ENCODE measurements at regions not wholly inside any gene's neighbourhood (a gene's known extent, or its start where the extent isn't known, plus 50 kb on each side); places are given as distances from the start of the nearest gene placed in this dataset.

GRCh38 chr2:239905884-239906654, 119.1 kb downstream of the NDUFA10 start:
- ChIA-PET POLR2A (no interaction called here), CTCF (interaction anchor here (0.6 kb wide), 1 partner anchor 762 kb away, joined by 3 read pairs; no protein-coding TSS in a partner anchor)
- Histone ChIP-seq H3K27ac (ENCODE audit: low read depth, low read length) (no peak overlapping the region), H3K36me3 (ENCODE audit: insufficient read depth, low read length) (no peaks in the 10 kb centered on the region), H3K9me3 (ENCODE audit: low read length) (no peaks in the 10 kb centered on the region), H3K4me3 (ENCODE audit: low read length) (no peak overlapping the region), H3K4me1 (ENCODE audit: insufficient read depth, low read length) (peaks cover 4% of the 10 kb centered on the region), H3K27me3 (ENCODE audit: insufficient read depth, low read length, poor library complexity, severe bottlenecking) (no peaks in the 10 kb centered on the region)
- Mint-ChIP-seq H3K9me3 (peaks cover 0 to 4% (median 0%) of the 10 kb centered on the region in 5 donors), H3K27ac (no peak overlapping the region), H3K4me1 (peaks cover 0 to 7% (median 3%) of the 10 kb centered on the region in 3 donors), H3K27me3 (peaks cover 2 to 5% of the 10 kb centered on the region in 2 donors), H3K4me3 (no peak overlapping the region), H3K36me3 (no peaks in the 10 kb centered on the region)
- DNase-seq = no peak

- Mint-ChIP-seq H3K9me3 (peaks cover 0 to 4% (median 0%) of the 10 kb centered on the region in 5 donors), H3K4me1 (peaks cover 0 to 2% (median 2%) of the 10 kb centered on the region in 3 donors), H3K4me3 (no peak overlapping the region), H3K36me3 (no peaks in the 10 kb centered on the region), H3K27me3 (peaks cover 2 to 7% of the 10 kb centered on the region in 2 donors), H3K27ac (peak overlapping the region in 1 of 8 donors; percentile 87)
- no peak for DNase-seq
- H3K4me1 ChIP-seq (ENCODE audit: insufficient read depth, low read length) = no peaks in the 10 kb centered on the region
- no peaks in the 10 kb centered on the region for H3K36me3 ChIP-seq (ENCODE audit: insufficient read depth, low read length)
- no peaks in the 10 kb centered on the region for H3K9me3 ChIP-seq (ENCODE audit: low read length)
- H3K27ac ChIP-seq (ENCODE audit: low read depth, low read length) = no peak overlapping the region
- H3K27me3 ChIP-seq (ENCODE audit: insufficient read depth, low read length, poor library complexity, severe bottlenecking) = no peaks in the 10 kb centered on the region
- CTCF ChIA-PET = interaction anchor here (0.6 kb wide), 1 partner anchor 761 kb away, joined by 3 read pairs; no protein-coding TSS in a partner anchor
- H3K4me3 ChIP-seq (ENCODE audit: low read length) = no peak overlapping the region
- POLR2A ChIA-PET = no interaction called here
Observed at GRCh38 chr2:239905306-239905705, 119.8 kb downstream of the NDUFA10 start.

- Histone ChIP-seq H3K36me3 (ENCODE audit: insufficient read depth, low read length) (no peaks in the 10 kb centered on the region), H3K4me3 (ENCODE audit: low read length) (no peak overlapping the region), H3K4me1 (ENCODE audit: insufficient read depth, low read length) (no peaks in the 10 kb centered on the region), H3K27ac (ENCODE audit: low read depth, low read length) (no peak overlapping the region), H3K27me3 (ENCODE audit: insufficient read depth, low read length, poor library complexity, severe bottlenecking) (no peaks in the 10 kb centered on the region), H3K9me3 (ENCODE audit: low read length) (no peaks in the 10 kb centered on the region)
- DNase-seq = no peak
- Mint-ChIP-seq H3K36me3 (no peaks in the 10 kb centered on the region), H3K27me3 (peaks cover 4 to 7% of the 10 kb centered on the region in 2 donors), H3K4me1 (no peaks in the 10 kb centered on the region), H3K27ac (no peak overlapping the region), H3K9me3 (peaks cover 0 to 4% (median 0%) of the 10 kb centered on the region in 5 donors), H3K4me3 (no peak overlapping the region)
- ChIA-PET POLR2A (no interaction called here), CTCF (no interaction called here)
Observed at GRCh38 chr2:239904496-239904895, 120.6 kb downstream of the NDUFA10 start.

GRCh38 chr2:239903803-239904202, 121.3 kb downstream of the NDUFA10 start:
- no peaks in the 10 kb centered on the region for H3K36me3 ChIP-seq (ENCODE audit: insufficient read depth, low read length)
- CTCF ChIA-PET = no interaction called here
- Mint-ChIP-seq H3K27ac (no peak overlapping the region), H3K27me3 (peaks cover 5 to 7% of the 10 kb centered on the region in 2 donors), H3K4me3 (no peak overlapping the region), H3K9me3 (peaks cover 0 to 4% (median 0%) of the 10 kb centered on the region in 5 donors), H3K36me3 (no peaks in the 10 kb centered on the region), H3K4me1 (no peaks in the 10 kb centered on the region)
- POLR2A ChIA-PET = no interaction called here
- H3K9me3 ChIP-seq (ENCODE audit: low read length) = no peaks in the 10 kb centered on the region
- H3K4me3 ChIP-seq (ENCODE audit: low read length) = no peak overlapping the region
- H3K27me3 ChIP-seq (ENCODE audit: insufficient read depth, low read length, poor library complexity, severe bottlenecking) = no peaks in the 10 kb centered on the region
- DNase-seq = no peak
- no peaks in the 10 kb centered on the region for H3K4me1 ChIP-seq (ENCODE audit: insufficient read depth, low read length)
- no peak overlapping the region for H3K27ac ChIP-seq (ENCODE audit: low read depth, low read length)

- no peak overlapping the region for H3K27ac Mint-ChIP-seq
- CTCF ChIA-PET = no interaction called here
- H3K27me3 Mint-ChIP-seq = peaks cover 7 to 8% of the 10 kb centered on the region in 2 donors
- peaks cover 0 to 4% (median 0%) of the 10 kb centered on the region in 5 donors for H3K9me3 Mint-ChIP-seq
- Histone ChIP-seq H3K27me3 (ENCODE audit: insufficient read depth, low read length, poor library complexity, severe bottlenecking) (no peaks in the 10 kb centered on the region), H3K27ac (ENCODE audit: low read depth, low read length) (no peak overlapping the region), H3K4me1 (ENCODE audit: insufficient read depth, low read length) (no peaks in the 10 kb centered on the region), H3K36me3 (ENCODE audit: insufficient read depth, low read length) (no peaks in the 10 kb centered on the region), H3K4me3 (ENCODE audit: low read length) (no peak overlapping the region), H3K9me3 (ENCODE audit: low read length) (no peaks in the 10 kb centered on the region)
- H3K36me3 Mint-ChIP-seq = no peaks in the 10 kb centered on the region
- no peaks in the 10 kb centered on the region for H3K4me1 Mint-ChIP-seq
- H3K4me3 Mint-ChIP-seq = no peak overlapping the region
- POLR2A ChIA-PET = no interaction called here
- no peak for DNase-seq
Observed at GRCh38 chr2:239903210-239903609, 121.9 kb downstream of the NDUFA10 start.

GRCh38 chr2:239902749-239903201, 122.4 kb downstream of the NDUFA10 start:
- peaks cover 7 to 8% of the 10 kb centered on the region in 2 donors for H3K27me3 Mint-ChIP-seq
- CTCF ChIA-PET = no interaction called here
- H3K36me3 ChIP-seq (ENCODE audit: insufficient read depth, low read length) = no peaks in the 10 kb centered on the region
- no peak overlapping the region for H3K27ac Mint-ChIP-seq
- H3K9me3 Mint-ChIP-seq = peaks cover 0 to 4% (median 0%) of the 10 kb centered on the region in 5 donors
- no peaks in the 10 kb centered on the region for H3K9me3 ChIP-seq (ENCODE audit: low read length)
- H3K27me3 ChIP-seq (ENCODE audit: insufficient read depth, low read length, poor library complexity, severe bottlenecking) = no peaks in the 10 kb centered on the region
- no peaks in the 10 kb centered on the region for H3K4me1 Mint-ChIP-seq
- no peak overlapping the region for H3K4me3 Mint-ChIP-seq
- POLR2A ChIA-PET = no interaction called here
- no peaks in the 10 kb centered on the region for H3K36me3 Mint-ChIP-seq
- no peak overlapping the region for H3K27ac ChIP-seq (ENCODE audit: low read depth, low read length)
- no peak overlapping the region for H3K4me3 ChIP-seq (ENCODE audit: low read length)
- DNase-seq = no peak
- no peaks in the 10 kb centered on the region for H3K4me1 ChIP-seq (ENCODE audit: insufficient read depth, low read length)

- no peaks in the 10 kb centered on the region for H3K4me1 ChIP-seq (ENCODE audit: insufficient read depth, low read length)
- H3K36me3 ChIP-seq (ENCODE audit: insufficient read depth, low read length) = no peaks in the 10 kb centered on the region
- no peaks in the 10 kb centered on the region for H3K9me3 ChIP-seq (ENCODE audit: low read length)
- H3K4me3 ChIP-seq (ENCODE audit: low read length) = no peak overlapping the region
- no peak overlapping the region for H3K27ac ChIP-seq (ENCODE audit: low read depth, low read length)
- no peaks in the 10 kb centered on the region for H3K4me1 Mint-ChIP-seq
- no peak for DNase-seq
- H3K27me3 Mint-ChIP-seq = peaks cover 16 to 44% of the 10 kb centered on the region in 2 donors
- H3K9me3 Mint-ChIP-seq = no peaks in the 10 kb centered on the region
- CTCF ChIA-PET = no interaction called here
- no peak overlapping the region for H3K4me3 Mint-ChIP-seq
- POLR2A ChIA-PET = no interaction called here
- H3K27ac Mint-ChIP-seq = peak overlapping the region in 1 of 8 donors; percentile 38
- no peaks in the 10 kb centered on the region for H3K27me3 ChIP-seq (ENCODE audit: insufficient read depth, low read length, poor library complexity, severe bottlenecking)
- H3K36me3 Mint-ChIP-seq = no peaks in the 10 kb centered on the region
Observed at GRCh38 chr2:239898292-239898925, 126.7 kb downstream of the NDUFA10 start.

- H3K4me1 Mint-ChIP-seq = no peaks in the 10 kb centered on the region
- ChIA-PET CTCF (no interaction called here), POLR2A (no interaction called here)
- no peaks in the 10 kb centered on the region for H3K27me3 ChIP-seq (ENCODE audit: insufficient read depth, low read length, poor library complexity, severe bottlenecking)
- no peaks in the 10 kb centered on the region for H3K9me3 ChIP-seq (ENCODE audit: low read length)
- no peaks in the 10 kb centered on the region for H3K4me1 ChIP-seq (ENCODE audit: insufficient read depth, low read length)
- no peak overlapping the region for H3K27ac ChIP-seq (ENCODE audit: low read depth, low read length)
- H3K36me3 ChIP-seq (ENCODE audit: insufficient read depth, low read length) = no peaks in the 10 kb centered on the region
- no peaks in the 10 kb centered on the region for H3K9me3 Mint-ChIP-seq
- H3K4me3 Mint-ChIP-seq = no peak overlapping the region
- peaks cover 16 to 49% of the 10 kb centered on the region in 2 donors for H3K27me3 Mint-ChIP-seq
- H3K4me3 ChIP-seq (ENCODE audit: low read length) = no peak overlapping the region
- H3K27ac Mint-ChIP-seq = no peak overlapping the region
- no peak for DNase-seq
- no peaks in the 10 kb centered on the region for H3K36me3 Mint-ChIP-seq
Observed at GRCh38 chr2:239897596-239898235, 127.4 kb downstream of the NDUFA10 start.

All from CD8-positive, alpha-beta memory T cell (primary cell).